ENCODE measurements at regions not wholly inside any gene's neighbourhood (a gene's known extent, or its start where the extent isn't known, plus 50 kb on each side); places are given as distances from the start of the nearest gene placed in this dataset.

GRCh38 chr7:69256634-69257081 lies 341.6 kb upstream of the AUTS2 start:
- no peak for ATAC-seq
- TF ChIP-seq EZH2phosphoT487 (IDR thresholded peaks at IDR 0.05; ENCODE audit: unreplicated experiment), result no peak
- no peak for TF ChIP-seq EZH2 (IDR thresholded peaks at IDR 0.05; ENCODE audit: low read depth, unreplicated experiment)
- TF ChIP-seq CREB1 (CRISPR knock-in tag; IDR thresholded peaks at IDR 0.05; ENCODE audit: low read depth), result no peak
- no peak for TF ChIP-seq STAT1 (IDR thresholded peaks at IDR 0.05; ENCODE audit: unreplicated experiment)
- TF ChIP-seq ZNF462 (CRISPR knock-in tag; IDR thresholded peaks at IDR 0.05), result no peak
- TF ChIP-seq REST (IDR thresholded peaks at IDR 0.05; ENCODE audit: unreplicated experiment), result no peak
- TF ChIP-seq CTCF (conservative IDR thresholded peaks at IDR 0.05; ENCODE audit: low read depth in 2 of 2), result no peak
- TF ChIP-seq POLR2AphosphoS5 (IDR thresholded peaks at IDR 0.05; ENCODE audit: low read depth), result no peak
- TF ChIP-seq JUNB (IDR thresholded peaks at IDR 0.05; ENCODE audit: unreplicated experiment), result no peak
- Histone ChIP-seq H3K4me2 (no peak overlapping the region), H4K20me1 (replicated peaks; ENCODE audit: insufficient read depth) (no peaks in the 10 kb centered on the region), H3K4me3 (no peak overlapping the region), H3K27me3 (ENCODE audit: insufficient read depth) (no peaks in the 10 kb centered on the region), H3F3A (replicated peaks; ENCODE audit: low read depth) (no peaks in the 10 kb centered on the region), H3K79me2 (replicated peaks; ENCODE audit: insufficient read depth) (no peaks in the 10 kb centered on the region), H3K27ac (ENCODE audit: low read depth) (no peak overlapping the region), H3K9me2 (ENCODE audit: insufficient read depth) (no peaks in the 10 kb centered on the region), H2AFZ (no peak overlapping the region), H3K36me3 (ENCODE audit: insufficient read depth) (no peaks in the 10 kb centered on the region), H3K4me1 (ENCODE audit: insufficient read depth) (no peaks in the 10 kb centered on the region)
- Mint-ChIP-seq H3K27me3 (ENCODE audit: insufficient read depth, low read depth, poor library complexity) (peaks cover 6% of the 10 kb centered on the region), H3K27ac (no peak overlapping the region), H3K9me3 (peaks cover 92% of the 10 kb centered on the region), H3K4me1 (no peaks in the 10 kb centered on the region), H3K36me3 (ENCODE audit: low read depth) (peaks cover 58% of the 10 kb centered on the region), H3K4me3 (no peak overlapping the region)
- DNase-seq (ENCODE audit: low spot score), result no peak
